ENCODE measurements at regions not wholly inside any gene's neighbourhood (a gene's known extent, or its start where the extent isn't known, plus 50 kb on each side); places are given as distances from the start of the nearest gene placed in this dataset.

DNA sequence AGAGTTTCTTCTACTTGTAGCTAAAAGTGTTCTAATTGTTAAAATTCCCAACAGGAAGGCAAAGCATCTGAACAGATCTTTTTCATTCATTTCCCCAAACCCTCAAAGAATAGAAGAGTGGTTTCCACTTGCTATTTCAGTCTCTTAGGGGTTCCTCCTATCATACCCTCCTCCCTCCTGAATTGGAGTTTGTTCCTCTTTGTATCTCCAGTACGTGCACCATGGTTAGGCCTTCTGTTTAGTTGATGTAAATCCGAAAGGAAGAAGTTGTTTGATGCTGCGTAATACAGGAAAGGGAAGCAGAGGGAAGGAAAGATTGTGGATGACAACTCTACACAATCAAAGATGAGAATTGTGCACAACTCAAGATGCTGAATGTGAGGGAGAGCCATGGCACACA, 303.6 kb downstream of the PIK3R1 start:
- TF ChIP-seq, protein P1, sequence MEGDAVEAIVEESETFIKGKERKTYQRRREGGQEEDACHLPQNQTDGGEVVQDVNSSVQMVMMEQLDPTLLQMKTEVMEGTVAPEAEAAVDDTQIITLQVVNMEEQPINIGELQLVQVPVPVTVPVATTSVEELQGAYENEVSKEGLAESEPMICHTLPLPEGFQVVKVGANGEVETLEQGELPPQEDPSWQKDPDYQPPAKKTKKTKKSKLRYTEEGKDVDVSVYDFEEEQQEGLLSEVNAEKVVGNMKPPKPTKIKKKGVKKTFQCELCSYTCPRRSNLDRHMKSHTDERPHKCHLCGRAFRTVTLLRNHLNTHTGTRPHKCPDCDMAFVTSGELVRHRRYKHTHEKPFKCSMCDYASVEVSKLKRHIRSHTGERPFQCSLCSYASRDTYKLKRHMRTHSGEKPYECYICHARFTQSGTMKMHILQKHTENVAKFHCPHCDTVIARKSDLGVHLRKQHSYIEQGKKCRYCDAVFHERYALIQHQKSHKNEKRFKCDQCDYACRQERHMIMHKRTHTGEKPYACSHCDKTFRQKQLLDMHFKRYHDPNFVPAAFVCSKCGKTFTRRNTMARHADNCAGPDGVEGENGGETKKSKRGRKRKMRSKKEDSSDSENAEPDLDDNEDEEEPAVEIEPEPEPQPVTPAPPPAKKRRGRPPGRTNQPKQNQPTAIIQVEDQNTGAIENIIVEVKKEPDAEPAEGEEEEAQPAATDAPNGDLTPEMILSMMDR (IDR thresholded peaks at IDR 0.05; ENCODE audit: low read length), result no peak
- no peak for TF ChIP-seq EZH2 (IDR thresholded peaks at IDR 0.05; ENCODE audit: borderline replicate concordance, low read length)
